Islet of Langerhans (tissue), 1 donor: ENCODE measurements at regions not wholly inside any gene's neighbourhood (a gene's known extent, or its start where the extent isn't known, plus 50 kb on each side); places are given as distances from the start of the nearest gene placed in this dataset.
"Not testable (repeated sequence)": the region's sequence is repeated elsewhere in the genome, so short reads cannot be mapped to it uniquely, and the experiment has no call there.

Source experiments
- FAIRE-seq: peaks from one replicate; lab custom pipeline; 2011; peaks lifted over from hg19 to GRCh38; lab: Jason Lieb, UNC

- no peak for FAIRE-seq
These were observed 573.6 kb upstream of the GRM7 start for GRCh38 chr3:6287088-6287875.

- no peak for FAIRE-seq
These were observed 559.3 kb upstream of the GRM7 start for GRCh38 chr3:6301626-6302025.

GRCh38 chr3:6315906-6316305 is 545.0 kb upstream of the GRM7 start:
- FAIRE-seq: no peak

GRCh38 chr3:6321999-6322398 is 538.9 kb upstream of the GRM7 start:
- FAIRE-seq: no peak

- FAIRE-seq: no peak
These were observed 534.1 kb upstream of the GRM7 start for GRCh38 chr3:6326771-6327170.

- FAIRE-seq: not testable (repeated sequence)
These were observed 520.0 kb upstream of the GRM7 start for GRCh38 chr3:6340980-6341325.

GRCh38 chr3:6351752-6352151 is 509.2 kb upstream of the GRM7 start:
- FAIRE-seq: no peak

GRCh38 chr3:6354653-6355052 is 506.3 kb upstream of the GRM7 start:
- FAIRE-seq: no peak

- FAIRE-seq: no peak
These were observed 498.5 kb upstream of the GRM7 start for GRCh38 chr3:6362406-6362805.

- no peak for FAIRE-seq
These were observed 493.7 kb upstream of the GRM7 start for GRCh38 chr3:6367171-6367570.

GRCh38 chr3:6392123-6392522 is 468.8 kb upstream of the GRM7 start:
- no peak for FAIRE-seq

GRCh38 chr3:6394944-6395343 is 466.0 kb upstream of the GRM7 start:
- no peak for FAIRE-seq

- no peak for FAIRE-seq
These were observed 464.3 kb upstream of the GRM7 start for GRCh38 chr3:6396631-6397030.

- not testable (repeated sequence) for FAIRE-seq
These were observed 458.2 kb upstream of the GRM7 start for GRCh38 chr3:6402666-6403065.

GRCh38 chr3:6406923-6407322 is 454.0 kb upstream of the GRM7 start:
- not testable (repeated sequence) for FAIRE-seq

GRCh38 chr3:6416049-6416661 is 444.8 kb upstream of the GRM7 start:
- FAIRE-seq: no peak

GRCh38 chr3:6417174-6417573 is 443.7 kb upstream of the GRM7 start:
- no peak for FAIRE-seq

- FAIRE-seq: no peak
These were observed 442.4 kb upstream of the GRM7 start for GRCh38 chr3:6418485-6418884.

- FAIRE-seq: no peak
These were observed 439.1 kb upstream of the GRM7 start for GRCh38 chr3:6421666-6422445.

GRCh38 chr3:6425289-6425820 is 435.6 kb upstream of the GRM7 start:
- FAIRE-seq: no peak

- FAIRE-seq: not testable (repeated sequence)
These were observed 432.6 kb upstream of the GRM7 start for GRCh38 chr3:6428276-6428675.

GRCh38 chr3:6435951-6436350 is 425.0 kb upstream of the GRM7 start:
- no peak for FAIRE-seq

GRCh38 chr3:6437631-6438030 is 423.3 kb upstream of the GRM7 start:
- FAIRE-seq: no peak
